GM13977 (cell line): ENCODE measurements at regions not wholly inside any gene's neighbourhood (a gene's known extent, or its start where the extent isn't known, plus 50 kb on each side); places are given as distances from the start of the nearest gene placed in this dataset.

Experiments
- DNase-seq: peaks from one replicate; pipeline ENCODE4 v3.0.0; 2012; ENCODE audit warnings: low spot score
- in situ Hi-C: fragments of 300-500 bp; cut with MboI; formaldehyde crosslinking; loops from one replicate; pipeline ENCODE4 v1.12.0; 2022; ENCODE audit warnings: low sequenced_read_pairs, low pct_unique_long_range_greater_than_20kb, mixed read lengths, inconsistent platforms; ENCODE audit not compliant: unreplicated experiment
- TF ChIP-seq, protein P1 (sequence below): IDR thresholded peaks from 2 replicates; pipeline ENCODE4 v1.5.1; 2012; ENCODE audit warnings: mild to moderate bottlenecking, control low read depth; ENCODE audit not compliant: insufficient read depth; ENCODE audit errors: extremely low read depth, missing control alignments

DNA sequence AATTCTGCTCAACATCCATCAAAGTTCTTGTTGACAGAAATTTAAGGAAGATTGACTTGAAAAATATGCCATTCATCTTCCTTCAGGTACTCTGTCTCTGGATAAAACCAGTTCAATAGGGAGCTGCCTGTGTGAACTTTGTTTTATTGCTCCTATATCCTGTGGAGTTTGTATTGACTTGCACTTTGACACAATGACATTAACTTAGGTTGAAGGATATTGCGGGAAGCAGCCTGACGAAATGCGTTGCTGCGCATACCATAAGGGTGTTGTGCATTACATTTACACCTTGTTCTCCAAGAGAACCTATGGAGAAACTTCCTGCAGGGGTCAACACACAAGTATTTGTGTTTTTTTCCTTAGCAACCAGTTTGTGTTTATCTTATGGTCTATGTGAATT, 185.4 kb upstream of the GRIK2 start:
- TF ChIP-seq, protein P1, sequence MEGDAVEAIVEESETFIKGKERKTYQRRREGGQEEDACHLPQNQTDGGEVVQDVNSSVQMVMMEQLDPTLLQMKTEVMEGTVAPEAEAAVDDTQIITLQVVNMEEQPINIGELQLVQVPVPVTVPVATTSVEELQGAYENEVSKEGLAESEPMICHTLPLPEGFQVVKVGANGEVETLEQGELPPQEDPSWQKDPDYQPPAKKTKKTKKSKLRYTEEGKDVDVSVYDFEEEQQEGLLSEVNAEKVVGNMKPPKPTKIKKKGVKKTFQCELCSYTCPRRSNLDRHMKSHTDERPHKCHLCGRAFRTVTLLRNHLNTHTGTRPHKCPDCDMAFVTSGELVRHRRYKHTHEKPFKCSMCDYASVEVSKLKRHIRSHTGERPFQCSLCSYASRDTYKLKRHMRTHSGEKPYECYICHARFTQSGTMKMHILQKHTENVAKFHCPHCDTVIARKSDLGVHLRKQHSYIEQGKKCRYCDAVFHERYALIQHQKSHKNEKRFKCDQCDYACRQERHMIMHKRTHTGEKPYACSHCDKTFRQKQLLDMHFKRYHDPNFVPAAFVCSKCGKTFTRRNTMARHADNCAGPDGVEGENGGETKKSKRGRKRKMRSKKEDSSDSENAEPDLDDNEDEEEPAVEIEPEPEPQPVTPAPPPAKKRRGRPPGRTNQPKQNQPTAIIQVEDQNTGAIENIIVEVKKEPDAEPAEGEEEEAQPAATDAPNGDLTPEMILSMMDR = no peak

DNA sequence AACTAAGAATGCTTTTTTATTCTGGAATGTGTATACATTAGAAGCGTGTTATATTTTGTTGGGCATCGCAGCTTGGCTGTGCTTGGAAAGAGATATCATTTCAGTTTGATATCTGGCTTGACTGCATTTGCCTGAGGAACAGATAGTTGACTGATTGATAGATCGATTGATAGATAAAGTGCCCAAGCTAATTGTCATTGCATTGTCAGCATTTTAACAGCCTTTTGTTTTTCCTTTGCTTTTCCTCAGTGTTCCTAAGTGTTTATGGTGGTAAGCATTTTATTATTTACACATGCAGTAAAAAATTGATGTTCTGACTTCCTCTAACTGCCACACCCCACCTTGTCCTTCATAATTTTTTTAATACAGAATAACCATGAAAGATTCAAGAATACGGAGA, 180.9 kb upstream of the GRIK2 start:
- TF ChIP-seq, protein P1 = no peak
- in situ Hi-C loops = no loop called here
- no peak for DNase-seq

More for the DNA sequence above, 185.4 kb upstream of the GRIK2 start:
- DNase-seq = no peak
- in situ Hi-C loops = no loop called here

DNA sequence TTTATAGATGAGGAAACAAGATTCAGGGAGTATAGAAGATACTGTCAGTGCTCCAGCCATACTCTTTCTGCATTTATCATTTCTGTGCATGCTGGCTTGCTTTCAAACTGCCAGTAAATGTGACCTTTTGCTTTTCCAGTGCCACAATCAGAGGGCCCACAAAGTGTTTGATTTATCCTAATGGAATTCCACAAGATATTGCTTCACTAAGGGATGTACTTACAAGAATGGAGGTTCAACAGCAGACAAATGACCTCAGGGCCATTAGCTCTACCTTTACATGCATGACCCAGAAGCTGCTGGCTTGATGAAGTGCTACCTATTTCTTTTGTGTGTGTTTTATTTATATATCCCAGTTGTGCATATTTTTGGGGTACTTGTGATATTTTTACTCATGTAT, 171.5 kb upstream of the GRIK2 start:
- in situ Hi-C loops = no loop called here
- DNase-seq = no peak
- TF ChIP-seq, protein P1 = no peak

DNA sequence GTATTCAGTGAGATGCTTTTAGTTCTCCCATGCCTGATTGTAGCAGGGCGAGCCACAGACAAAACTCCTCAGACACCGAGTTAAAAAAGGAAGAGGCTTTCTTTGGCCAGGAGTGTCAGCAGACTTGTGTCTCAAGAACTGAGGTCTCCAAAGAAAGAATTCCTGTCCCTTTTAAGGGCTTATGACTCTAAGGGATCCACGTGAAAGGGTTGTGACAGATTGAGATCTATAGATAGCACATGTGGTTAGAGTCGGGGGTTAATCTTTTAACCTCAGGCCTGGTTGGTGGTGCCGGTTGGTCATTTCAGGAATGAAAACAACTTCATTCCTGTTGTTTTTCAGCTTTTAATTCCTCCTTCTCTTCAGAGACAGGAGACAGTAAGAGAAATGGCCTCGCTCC, 168.8 kb upstream of the GRIK2 start:
- no peak for DNase-seq
- TF ChIP-seq, protein P1 = no peak
- in situ Hi-C loops = no loop called here

DNA sequence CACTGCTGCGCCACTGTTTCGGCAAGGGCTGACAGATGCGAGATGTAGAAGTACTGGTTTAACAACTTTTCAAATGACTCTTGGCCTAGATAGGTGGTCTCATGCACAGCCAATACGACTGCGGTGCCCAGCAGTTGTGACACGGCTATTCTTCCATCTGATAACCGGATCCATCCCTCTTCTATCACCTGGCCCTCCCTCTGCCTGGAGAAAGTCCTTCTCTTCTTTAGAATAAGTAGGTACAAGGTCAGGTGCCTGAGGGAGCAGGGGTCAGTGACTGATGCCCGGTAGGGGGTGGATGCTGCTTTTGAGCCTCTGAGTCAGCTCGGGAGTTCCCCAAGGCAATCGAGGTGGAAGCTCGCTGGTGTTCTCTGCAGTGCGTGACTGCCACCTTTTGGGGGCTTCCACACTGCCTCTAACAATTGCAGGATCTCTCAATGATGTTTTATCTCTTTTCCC, 166.8 kb upstream of the GRIK2 start:
- in situ Hi-C loops = no loop called here
- TF ChIP-seq, protein P1 = peak; percentile 67
- peak; percentile 11 for DNase-seq

DNA sequence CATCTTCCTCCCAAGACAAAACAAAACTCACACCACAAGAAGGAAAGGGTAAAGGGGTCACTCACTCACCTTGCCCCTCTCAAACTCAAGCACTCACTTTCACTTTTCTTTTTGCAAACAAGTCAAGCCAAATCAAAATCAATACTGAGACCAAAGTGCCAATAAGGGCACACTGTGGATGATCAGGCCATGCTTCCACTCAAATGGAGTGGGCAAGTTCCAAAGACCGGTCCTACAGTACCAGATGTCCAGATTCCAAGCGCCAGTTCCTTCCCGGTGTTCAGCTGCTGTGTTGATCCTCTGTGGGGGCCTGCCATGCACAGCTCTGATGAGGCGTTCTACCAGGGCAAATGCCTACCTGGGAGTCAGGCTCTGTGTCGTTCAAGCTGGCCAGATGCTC, 162.6 kb upstream of the GRIK2 start:
- TF ChIP-seq, protein P1 = no peak
- in situ Hi-C loops = no loop called here
- DNase-seq = no peak
